Calu3 (cell line): ENCODE measurements at regions not wholly inside any gene's neighbourhood (a gene's known extent, or its start where the extent isn't known, plus 50 kb on each side); places are given as distances from the start of the nearest gene placed in this dataset.

Experiments
- BruUV-seq: library from RNA; stranded (reverse); fragments of 400-500 nt; replicated peaks from 2 replicates; lab custom pipeline; 2021; lab: Mats Ljungman, UMichigan
- CTCF ChIA-PET: fragments of 300-600 bp; sonication (Branson Sonifier 250); formaldehyde crosslinking; loops from one replicate; lab custom pipeline; 2022; ENCODE audit warnings: antibody characterized with exemption; lab: Charles Lee
- DNase-seq: peaks from one replicate; pipeline ENCODE4 v3.0.0; 2022
- H3K27ac Mint-ChIP-seq: one replicate; pipeline ENCODE4 v1.8.0; 2022; ENCODE audit warnings: mixed read lengths; ENCODE audit not compliant: unreplicated experiment
- H3K27me3 Mint-ChIP-seq: one replicate; pipeline ENCODE4 v1.8.0; 2022; ENCODE audit warnings: mixed read lengths; ENCODE audit not compliant: unreplicated experiment
- H3K36me3 Mint-ChIP-seq: one replicate; pipeline ENCODE4 v1.8.0; 2022; ENCODE audit warnings: mild to moderate bottlenecking, moderate library complexity, mixed read lengths; ENCODE audit not compliant: insufficient read depth, unreplicated experiment
- H3K4me1 Mint-ChIP-seq: one replicate; pipeline ENCODE4 v1.8.0; 2022; ENCODE audit warnings: mild to moderate bottlenecking, low read depth, mixed read lengths; ENCODE audit not compliant: unreplicated experiment
- H3K4me3 Mint-ChIP-seq: one replicate; pipeline ENCODE4 v1.8.0; 2022; ENCODE audit warnings: mild to moderate bottlenecking, low read depth, moderate library complexity, mixed read lengths; ENCODE audit not compliant: unreplicated experiment
- H3K9me3 Mint-ChIP-seq: one replicate; pipeline ENCODE4 v1.8.0; 2022; ENCODE audit warnings: low read depth, mixed read lengths; ENCODE audit not compliant: unreplicated experiment
- CTCF ChIP-seq: fragments of 200-600 bp; IDR thresholded peaks from one replicate; pipeline ENCODE4 v1.8.0; 2022; ENCODE audit warnings: antibody characterized with exemption; ENCODE audit not compliant: unreplicated experiment
- intact Hi-C: fragments of 100-400 bp; cut with micrococcal nuclease; formaldehyde crosslinking; loops from one replicate; pipeline ENCODE4 v1.10.0; 2022; ENCODE audit not compliant: unreplicated experiment

GRCh38 chrX:34764852-34765361 is 107.8 kb upstream of the TMEM47 start:
- no peaks in the 10 kb centered on the region for H3K36me3 Mint-ChIP-seq
- TF ChIP-seq CTCF = no peak
- intact Hi-C loops = no loop called here
- H3K4me3 Mint-ChIP-seq = no peak overlapping the region
- H3K27ac Mint-ChIP-seq = no peak overlapping the region
- no peaks in the 10 kb centered on the region for H3K27me3 Mint-ChIP-seq
- no TSS peak for BruUV-seq
- no peak for DNase-seq
- no peaks in the 10 kb centered on the region for H3K4me1 Mint-ChIP-seq
- CTCF ChIA-PET = no interaction called here
- H3K9me3 Mint-ChIP-seq = no peaks in the 10 kb centered on the region

- CTCF ChIA-PET = no interaction called here
- Mint-ChIP-seq H3K36me3 (no peaks in the 10 kb centered on the region), H3K4me3 (no peak overlapping the region), H3K27ac (no peak overlapping the region), H3K4me1 (no peaks in the 10 kb centered on the region), H3K27me3 (no peaks in the 10 kb centered on the region), H3K9me3 (no peaks in the 10 kb centered on the region)
- intact Hi-C loops = no loop called here
- no peak for DNase-seq
- no TSS peak for BruUV-seq
- TF ChIP-seq CTCF = no peak
These were observed 111.2 kb upstream of the TMEM47 start for GRCh38 chrX:34768290-34768689.

GRCh38 chrX:34770511-34770910 is 113.4 kb upstream of the TMEM47 start:
- Mint-ChIP-seq H3K36me3 (no peaks in the 10 kb centered on the region), H3K27ac (no peak overlapping the region), H3K4me1 (no peaks in the 10 kb centered on the region), H3K27me3 (no peaks in the 10 kb centered on the region), H3K4me3 (no peak overlapping the region), H3K9me3 (no peaks in the 10 kb centered on the region)
- DNase-seq = no peak
- no TSS peak for BruUV-seq
- CTCF ChIA-PET = interaction anchor here (0.7 kb wide), 1 partner anchor 1318 kb away, joined by 3 read pairs; no protein-coding TSS in a partner anchor
- intact Hi-C loops = no loop called here
- TF ChIP-seq CTCF = no peak

GRCh38 chrX:34778916-34779315 is 121.8 kb upstream of the TMEM47 start:
- no peak for DNase-seq
- Mint-ChIP-seq H3K27ac (no peak overlapping the region), H3K9me3 (no peaks in the 10 kb centered on the region), H3K27me3 (no peaks in the 10 kb centered on the region), H3K4me1 (no peaks in the 10 kb centered on the region), H3K36me3 (no peaks in the 10 kb centered on the region), H3K4me3 (no peak overlapping the region)
- no peak for TF ChIP-seq CTCF
- no TSS peak for BruUV-seq
- intact Hi-C loops = no loop called here
- CTCF ChIA-PET = no interaction called here
